ES-I3 (cell line): ENCODE measurements at regions not wholly inside any gene's neighbourhood (a gene's known extent, or its start where the extent isn't known, plus 50 kb on each side); places are given as distances from the start of the nearest gene placed in this dataset.
"Not testable (repeated sequence)": the region's sequence is repeated elsewhere in the genome, so short reads cannot be mapped to it uniquely, and the experiment has no call there.

Experiments
- H3K36me3 ChIP-seq: 2 replicates; pipeline ENCODE4 v1.6.1; 2013; ENCODE audit warnings: mild to moderate bottlenecking, low read length, control low read depth, moderate library complexity; ENCODE audit not compliant: insufficient read depth
- H3K4me1 ChIP-seq: 2 replicates; pipeline ENCODE4 v1.6.1; 2013; ENCODE audit warnings: mild to moderate bottlenecking, control low read depth, low read length; ENCODE audit not compliant: insufficient read depth
- H3K9ac ChIP-seq: 2 replicates; pipeline ENCODE4 v1.6.1; 2013; ENCODE audit warnings: low read depth, mild to moderate bottlenecking, low read length, moderate library complexity
- H3K9me3 ChIP-seq: 2 replicates; pipeline ENCODE4 v1.6.1; 2013; ENCODE audit warnings: mild to moderate bottlenecking, low read length, moderate library complexity; ENCODE audit not compliant: control insufficient read depth, insufficient read depth

DNA sequence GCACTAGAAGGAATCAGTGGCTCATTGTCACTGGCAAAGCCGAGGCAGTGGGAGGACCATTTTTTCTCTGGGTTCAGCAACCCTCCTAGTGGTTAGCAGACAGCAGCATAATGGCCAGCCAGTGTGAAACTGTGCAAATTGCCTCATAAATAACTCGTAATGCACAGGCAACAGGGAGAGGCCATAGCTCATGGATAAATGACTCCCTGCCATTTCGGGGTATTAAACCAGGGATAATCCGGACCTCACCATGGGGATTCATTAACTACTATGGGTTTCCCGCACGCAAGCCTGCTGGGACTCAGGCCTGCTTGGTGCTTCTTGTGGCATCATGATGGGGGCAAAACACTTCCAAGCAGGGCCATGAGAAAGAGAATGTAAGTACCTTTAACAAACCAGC lies 158.2 kb upstream of the CHD6 start:
- H3K4me1 ChIP-seq: no peaks in the 10 kb centered on the region
- H3K9ac ChIP-seq: no peak overlapping the region
- H3K36me3 ChIP-seq: no peaks in the 10 kb centered on the region
- no peaks in the 10 kb centered on the region for H3K9me3 ChIP-seq

- Histone ChIP-seq H3K9ac (no peak overlapping the region), H3K4me1 (peaks cover 10% of the 10 kb centered on the region), H3K9me3 (no peaks in the 10 kb centered on the region), H3K36me3 (no peaks in the 10 kb centered on the region)
These were observed 156.1 kb upstream of the CHD6 start for GRCh38 chr20:41774291-41774690.

GRCh38 chr20:41770965-41771364 lies 152.8 kb upstream of the CHD6 start:
- Histone ChIP-seq H3K36me3 (no peaks in the 10 kb centered on the region), H3K9me3 (no peaks in the 10 kb centered on the region), H3K9ac (no peak overlapping the region), H3K4me1 (peaks cover 10% of the 10 kb centered on the region)

- H3K36me3 ChIP-seq: no peaks in the 10 kb centered on the region
These were observed 152.2 kb upstream of the CHD6 start for GRCh38 chr20:41770427-41770826.

DNA sequence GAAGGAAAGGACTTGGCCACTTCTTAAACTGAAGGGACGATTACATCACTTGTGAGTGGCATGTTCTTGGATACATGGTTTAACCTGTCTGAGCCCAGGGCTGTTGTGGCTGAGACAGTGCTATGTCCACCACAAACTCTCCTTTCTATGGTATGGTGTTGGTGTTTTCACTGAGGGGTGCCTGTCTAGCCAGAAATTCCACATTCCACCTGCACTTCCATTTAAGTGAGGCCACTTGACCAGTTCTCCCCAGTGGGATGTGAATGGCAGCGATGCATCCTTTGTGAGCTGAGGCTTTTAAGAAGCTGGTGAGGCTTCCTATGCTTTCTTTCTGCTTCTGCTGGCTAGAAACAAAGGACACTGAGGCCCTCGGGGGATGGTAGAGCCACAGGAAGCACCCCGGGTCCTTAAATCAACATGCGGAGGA lies 151.4 kb upstream of the CHD6 start:
- Histone ChIP-seq H3K9ac (no peak overlapping the region), H3K36me3 (no peaks in the 10 kb centered on the region), H3K9me3 (no peaks in the 10 kb centered on the region), H3K4me1 (peaks cover 10% of the 10 kb centered on the region)

More at GRCh38 chr20:41770427-41770826, 152.2 kb upstream of the CHD6 start:
- Histone ChIP-seq H3K4me1 (peaks cover 10% of the 10 kb centered on the region), H3K9me3 (no peaks in the 10 kb centered on the region), H3K9ac (no peak overlapping the region)

GRCh38 chr20:41750137-41750536 lies 132.0 kb upstream of the CHD6 start:
- Histone ChIP-seq H3K9ac (no peak overlapping the region), H3K36me3 (no peaks in the 10 kb centered on the region), H3K4me1 (no peaks in the 10 kb centered on the region), H3K9me3 (no peaks in the 10 kb centered on the region)

DNA sequence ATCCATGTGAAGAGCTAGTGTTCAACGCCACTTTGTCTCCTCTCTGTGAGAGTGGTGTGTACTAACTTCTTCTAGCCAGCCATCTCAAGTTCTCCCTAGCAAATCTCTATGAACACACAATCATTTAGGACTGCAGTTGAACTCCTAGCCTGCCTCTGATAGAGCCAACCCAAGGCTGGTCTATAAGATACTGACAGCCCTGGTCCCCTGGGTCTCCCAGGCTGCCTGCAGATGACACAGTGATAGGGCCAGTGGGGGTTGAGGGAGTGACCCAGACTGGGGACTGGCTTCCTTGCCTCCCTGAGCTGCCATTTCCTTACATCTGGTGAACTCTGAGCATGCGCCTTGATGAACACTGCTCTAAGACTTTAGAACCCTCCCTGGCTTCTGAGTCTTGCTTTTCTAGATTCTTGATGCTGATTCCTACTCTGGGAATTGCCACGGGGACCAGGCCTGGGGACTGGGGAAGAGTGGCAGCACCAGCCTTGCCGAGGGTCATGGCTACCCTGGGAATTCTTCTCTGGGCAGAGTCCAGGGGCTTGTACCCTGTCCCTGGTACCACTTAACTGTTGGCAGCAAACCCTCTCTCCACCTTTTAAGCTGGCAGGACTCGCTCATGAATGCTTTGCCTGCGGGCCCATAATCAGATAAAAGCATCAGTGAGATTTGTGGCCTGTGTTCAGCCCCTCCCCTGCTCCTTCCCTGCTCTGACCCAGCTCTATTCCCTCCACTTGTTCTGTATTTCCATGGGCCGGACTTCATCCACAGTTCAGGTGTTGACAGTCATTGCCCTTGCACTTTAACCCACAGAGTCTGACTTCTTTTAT lies 130.8 kb upstream of the CHD6 start:
- no peaks in the 10 kb centered on the region for H3K36me3 ChIP-seq
- H3K9ac ChIP-seq: no peak overlapping the region
- no peaks in the 10 kb centered on the region for H3K9me3 ChIP-seq

DNA sequence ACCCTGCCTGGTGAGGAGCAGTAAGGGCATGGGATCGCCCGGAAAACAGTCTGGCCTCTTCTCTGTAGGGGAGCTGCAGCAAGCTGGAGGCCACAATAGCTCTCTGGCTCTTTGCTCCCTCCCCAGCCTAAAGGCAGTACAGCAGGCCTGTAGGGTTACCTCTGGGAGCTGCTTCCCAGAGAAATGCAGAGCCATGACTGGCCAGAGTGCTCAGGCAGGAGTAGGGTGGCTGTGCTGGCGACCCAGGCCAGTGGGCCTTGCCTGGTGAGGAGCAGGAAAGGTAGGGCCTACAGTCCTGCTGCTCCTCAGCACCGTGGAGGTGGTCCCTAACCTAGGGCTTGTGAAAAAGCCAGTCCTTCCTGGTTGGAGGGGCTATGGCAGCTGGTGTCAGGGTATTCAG lies 129.9 kb upstream of the CHD6 start:
- Histone ChIP-seq H3K4me1 (no peaks in the 10 kb centered on the region), H3K9me3 (no peaks in the 10 kb centered on the region), H3K36me3 (no peaks in the 10 kb centered on the region), H3K9ac (no peak overlapping the region)

More for the DNA sequence above, 130.8 kb upstream of the CHD6 start:
- H3K4me1 ChIP-seq: no peaks in the 10 kb centered on the region

DNA sequence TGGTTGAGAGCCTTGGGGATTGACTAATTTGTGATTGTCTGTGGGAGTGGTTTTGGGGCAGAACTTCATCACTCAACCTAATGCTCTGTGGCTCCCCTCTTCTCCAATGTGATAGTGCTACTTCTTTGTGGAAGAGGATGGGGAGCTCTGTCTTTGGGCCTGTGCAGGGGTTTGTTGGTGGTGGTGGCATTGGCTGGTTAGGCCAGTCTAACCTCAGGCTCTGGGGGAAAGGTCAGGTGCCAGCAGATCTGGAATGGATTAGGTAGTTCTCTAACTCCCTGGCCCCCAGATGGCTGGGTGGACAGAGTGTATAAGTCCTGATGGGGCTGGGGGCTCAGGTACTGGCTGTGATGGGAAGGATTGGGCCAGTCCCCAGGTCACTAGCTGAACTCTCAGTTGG lies 129.0 kb upstream of the CHD6 start:
- H3K9me3 ChIP-seq: no peaks in the 10 kb centered on the region
- H3K36me3 ChIP-seq: no peaks in the 10 kb centered on the region
- no peak overlapping the region for H3K9ac ChIP-seq
- no peaks in the 10 kb centered on the region for H3K4me1 ChIP-seq

DNA sequence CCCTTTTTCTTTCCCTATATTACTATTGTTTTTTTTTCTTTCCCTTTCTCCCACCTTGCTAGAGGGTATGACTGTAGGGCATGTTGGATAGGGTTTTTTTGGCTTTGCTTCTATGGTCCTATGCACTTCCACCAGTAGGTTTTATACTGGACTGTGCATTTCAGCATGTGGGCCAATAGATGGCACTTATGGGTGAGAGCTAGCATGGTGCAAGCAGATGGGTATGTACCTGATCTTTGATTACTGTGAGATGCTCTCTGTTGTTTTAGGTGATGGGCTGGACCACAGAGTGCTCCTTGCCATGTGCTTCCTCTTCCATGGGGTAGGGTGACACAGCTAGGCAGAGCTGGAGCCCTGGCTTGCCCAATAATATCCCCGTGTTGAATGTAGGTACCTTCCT lies 128.5 kb upstream of the CHD6 start:
- no peaks in the 10 kb centered on the region for H3K9me3 ChIP-seq
- H3K36me3 ChIP-seq: no peaks in the 10 kb centered on the region
- H3K9ac ChIP-seq: no peak overlapping the region
- H3K4me1 ChIP-seq: no peaks in the 10 kb centered on the region

DNA sequence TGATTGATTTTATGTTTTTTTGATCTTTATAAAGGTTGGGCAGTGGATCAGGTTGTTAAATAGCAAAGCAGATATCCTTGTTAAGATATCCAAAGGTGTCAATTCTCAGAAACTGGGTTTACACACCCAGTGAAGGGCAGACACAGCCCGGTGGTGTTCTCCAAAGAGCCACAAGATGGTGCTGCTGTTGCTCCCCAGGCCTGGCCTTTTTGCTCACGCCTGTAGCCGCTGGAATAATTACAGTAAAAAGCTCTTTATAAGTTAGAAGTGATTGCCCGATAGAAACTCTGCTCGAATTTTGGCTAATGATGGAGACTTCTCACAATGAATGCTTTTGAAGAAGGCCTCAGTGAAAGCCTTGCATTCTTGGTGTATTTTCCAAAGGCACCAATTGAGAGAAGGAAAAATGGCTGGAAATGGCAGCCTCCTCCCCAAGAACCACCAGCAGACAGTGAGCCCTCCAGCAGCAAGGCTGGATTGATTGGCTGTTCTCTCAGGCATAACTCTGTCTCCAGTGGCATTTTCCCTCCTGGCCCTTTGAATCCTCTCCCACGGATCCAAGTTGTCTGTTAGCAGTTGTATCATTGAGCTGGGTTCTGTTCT lies 120.5 kb upstream of the CHD6 start:
- Histone ChIP-seq H3K9me3 (no peaks in the 10 kb centered on the region; the same call in 1 of the 2 replicates), H3K36me3 (no peaks in the 10 kb centered on the region), H3K4me1 (no peaks in the 10 kb centered on the region), H3K9ac (no peak overlapping the region; the same call in 1 of the 2 replicates)

- no peaks in the 10 kb centered on the region for H3K4me1 ChIP-seq
- no peaks in the 10 kb centered on the region; the same call in 1 of the 2 replicates for H3K9me3 ChIP-seq
- H3K36me3 ChIP-seq: no peaks in the 10 kb centered on the region
- no peak overlapping the region for H3K9ac ChIP-seq
These were observed 117.8 kb upstream of the CHD6 start for GRCh38 chr20:41735949-41736348.

DNA sequence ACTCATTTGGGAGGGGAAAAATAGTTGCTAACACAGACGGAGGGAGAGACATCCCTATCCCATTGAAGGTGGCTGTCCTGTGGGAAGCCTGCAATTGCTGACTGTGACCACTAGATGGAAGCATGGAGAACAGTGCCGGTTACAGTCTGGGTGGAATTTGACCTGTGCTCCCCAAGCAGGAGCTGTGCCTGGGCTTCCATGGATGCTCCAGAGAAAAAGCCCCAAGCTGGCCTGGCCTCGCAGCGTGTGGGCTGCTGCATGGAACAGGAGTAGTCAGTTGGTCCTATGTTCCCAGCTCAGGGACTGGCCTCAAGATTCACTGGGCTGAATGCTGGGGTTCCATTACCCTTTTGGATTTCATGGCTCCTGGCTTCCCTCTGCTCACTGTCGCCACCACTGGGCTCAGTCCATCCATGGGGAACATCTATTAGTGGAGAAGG lies 116.3 kb upstream of the CHD6 start:
- Histone ChIP-seq H3K9ac (no peak overlapping the region), H3K36me3 (no peaks in the 10 kb centered on the region), H3K4me1 (no peaks in the 10 kb centered on the region), H3K9me3 (no peaks in the 10 kb centered on the region; the same call in 1 of the 2 replicates)

- Histone ChIP-seq H3K4me1 (no peaks in the 10 kb centered on the region), H3K36me3 (no peaks in the 10 kb centered on the region), H3K9me3 (no peaks in the 10 kb centered on the region; the same call in 1 of the 2 replicates), H3K9ac (no peak overlapping the region)
These were observed 115.0 kb upstream of the CHD6 start for GRCh38 chr20:41733151-41733550.

- not testable (repeated sequence) for H3K9ac ChIP-seq, H3K36me3 ChIP-seq
These were observed 113.0 kb upstream of the CHD6 start for GRCh38 chr20:41731198-41731597.

More at GRCh38 chr20:41731198-41731597, 113.0 kb upstream of the CHD6 start:
- not testable (repeated sequence) for H3K9me3 ChIP-seq, H3K4me1 ChIP-seq
